A673 (cell line): ENCODE measurements at regions not wholly inside any gene's neighbourhood (a gene's known extent, or its start where the extent isn't known, plus 50 kb on each side); places are given as distances from the start of the nearest gene placed in this dataset.

Experiments used
- BruUV-seq: library from RNA; stranded (reverse); fragments of 400-500 nt; replicated peaks from 2 replicates; lab custom pipeline; 2021; lab: Mats Ljungman, UMichigan
- CTCF ChIA-PET: fragments of 300-600 bp; sonication (Branson Sonifier 250); formaldehyde crosslinking; loops from one replicate; lab custom pipeline; 2022; ENCODE audit warnings: antibody characterized with exemption; lab: Charles Lee
- POLR2A ChIA-PET: fragments of 300-600 bp; sonication (Branson Sonifier 250); formaldehyde crosslinking; loops from one replicate; lab custom pipeline; 2022; ENCODE audit warnings: antibody characterized with exemption; ENCODE audit not compliant: low non-redundant PET; lab: Charles Lee
- DNase-seq: peaks from one replicate; pipeline ENCODE4 v3.0.0-alpha.2; 2015; ENCODE audit warnings: low spot score
- H3K27ac ChIP-seq: fragments of 200-600 bp; sonication (generic); 2 replicates; pipeline ENCODE4 v1.5.1; 2016; ENCODE audit warnings: mixed run types, low read depth, mild to moderate bottlenecking, mixed read lengths, antibody characterized with exemption, low read length; ENCODE audit not compliant: poor library complexity, severe bottlenecking
- H3K27me3 ChIP-seq: fragments of 200-600 bp; sonication (generic); replicated peaks from 2 replicates; pipeline ENCODE4 v1.6.1; 2017; ENCODE audit warnings: mixed run types, low read depth, mild to moderate bottlenecking, mixed read lengths, antibody characterized with exemption, low read length; ENCODE audit not compliant: insufficient read depth, poor library complexity
- H3K36me3 ChIP-seq: fragments of 200-600 bp; sonication (generic); 2 replicates; pipeline ENCODE4 v1.6.1; 2016; ENCODE audit warnings: mixed run types, mild to moderate bottlenecking, mixed read lengths, antibody characterized with exemption, low read length; ENCODE audit not compliant: insufficient read depth, poor library complexity, severe bottlenecking
- H3K4me1 ChIP-seq: fragments of 200-600 bp; sonication (generic); 2 replicates; pipeline ENCODE4 v1.6.1; 2017; ENCODE audit warnings: mixed run types, mild to moderate bottlenecking, mixed read lengths, antibody characterized with exemption, low read length; ENCODE audit not compliant: insufficient read depth, poor library complexity, severe bottlenecking
- H3K4me3 ChIP-seq: fragments of 200-600 bp; sonication (generic); 2 replicates; pipeline ENCODE4 v1.5.1; 2016; ENCODE audit warnings: low read depth, mixed run types, mild to moderate bottlenecking, mixed read lengths, low read length; ENCODE audit not compliant: poor library complexity, severe bottlenecking
- H3K9me3 ChIP-seq: fragments of 200-600 bp; sonication (generic); 2 replicates; pipeline ENCODE4 v1.6.1; 2016; ENCODE audit warnings: mixed run types, low read depth, mild to moderate bottlenecking, mixed read lengths, antibody characterized with exemption, low read length; ENCODE audit not compliant: poor library complexity, severe bottlenecking
- EZH2 ChIP-seq: fragments of 200-600 bp; sonication (generic); IDR thresholded peaks from 2 replicates; pipeline ENCODE4 v1.6.1; 2017; ENCODE audit warnings: borderline replicate concordance, low read depth, mild to moderate bottlenecking, mixed read lengths, antibody characterized with exemption, low read length; ENCODE audit not compliant: poor library complexity, severe bottlenecking
- intact Hi-C: fragments of 100-400 bp; cut with micrococcal nuclease; formaldehyde crosslinking; loops from one replicate; pipeline ENCODE4 v1.10.0; 2022; ENCODE audit not compliant: unreplicated experiment
- TF ChIP-seq, protein P1 (sequence below): fragments of 300-800, 200-600 bp; sonication (generic); conservative IDR thresholded peaks from 2 replicates; pipeline ENCODE4 v1.5.1; 2017; ENCODE audit warnings: low read depth, mild to moderate bottlenecking, antibody characterized with exemption, low read length, moderate library complexity, mixed read lengths

DNA sequence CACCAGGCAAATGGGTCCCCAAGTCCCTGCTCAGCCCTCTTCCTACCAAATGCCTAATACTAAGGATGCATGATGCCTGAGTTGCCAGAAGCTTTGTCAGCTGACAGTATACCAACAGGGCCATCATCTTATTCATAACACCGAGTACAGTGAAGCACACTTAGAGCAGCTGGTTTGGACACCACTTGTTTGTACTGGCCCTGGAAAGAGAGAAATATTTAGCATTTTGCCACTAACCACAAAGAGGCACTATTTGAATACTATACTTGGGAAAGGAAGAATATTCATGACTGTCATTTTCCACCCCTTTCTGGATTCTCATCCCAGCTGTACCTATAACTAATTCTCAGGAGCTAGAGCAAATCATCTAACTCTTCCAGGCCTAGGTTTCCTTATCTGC, 364.4 kb upstream of the KIF2A start:
- Histone ChIP-seq H3K4me1 (no peaks in the 10 kb centered on the region), H3K27me3 (no peaks in the 10 kb centered on the region), H3K27ac (no peak overlapping the region), H3K4me3 (no peak overlapping the region), H3K36me3 (no peaks in the 10 kb centered on the region), H3K9me3 (no peaks in the 10 kb centered on the region)
- CTCF ChIA-PET = no interaction called here
- BruUV-seq = no TSS peak
- POLR2A ChIA-PET = interaction anchor here (0.7 kb wide), 1 partner anchor 1019 kb away, joined by 4 read pairs; no protein-coding TSS in a partner anchor
- intact Hi-C loops = loop anchor here (5.0 kb wide), 1 partner anchor 201 kb away; no protein-coding TSS in a partner anchor
- DNase-seq = no peak
- no peak for TF ChIP-seq EZH2
- TF ChIP-seq, protein P1, sequence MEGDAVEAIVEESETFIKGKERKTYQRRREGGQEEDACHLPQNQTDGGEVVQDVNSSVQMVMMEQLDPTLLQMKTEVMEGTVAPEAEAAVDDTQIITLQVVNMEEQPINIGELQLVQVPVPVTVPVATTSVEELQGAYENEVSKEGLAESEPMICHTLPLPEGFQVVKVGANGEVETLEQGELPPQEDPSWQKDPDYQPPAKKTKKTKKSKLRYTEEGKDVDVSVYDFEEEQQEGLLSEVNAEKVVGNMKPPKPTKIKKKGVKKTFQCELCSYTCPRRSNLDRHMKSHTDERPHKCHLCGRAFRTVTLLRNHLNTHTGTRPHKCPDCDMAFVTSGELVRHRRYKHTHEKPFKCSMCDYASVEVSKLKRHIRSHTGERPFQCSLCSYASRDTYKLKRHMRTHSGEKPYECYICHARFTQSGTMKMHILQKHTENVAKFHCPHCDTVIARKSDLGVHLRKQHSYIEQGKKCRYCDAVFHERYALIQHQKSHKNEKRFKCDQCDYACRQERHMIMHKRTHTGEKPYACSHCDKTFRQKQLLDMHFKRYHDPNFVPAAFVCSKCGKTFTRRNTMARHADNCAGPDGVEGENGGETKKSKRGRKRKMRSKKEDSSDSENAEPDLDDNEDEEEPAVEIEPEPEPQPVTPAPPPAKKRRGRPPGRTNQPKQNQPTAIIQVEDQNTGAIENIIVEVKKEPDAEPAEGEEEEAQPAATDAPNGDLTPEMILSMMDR = 0 out of 2 replicates have a peak, but pooled peaks have one; percentile 13

DNA sequence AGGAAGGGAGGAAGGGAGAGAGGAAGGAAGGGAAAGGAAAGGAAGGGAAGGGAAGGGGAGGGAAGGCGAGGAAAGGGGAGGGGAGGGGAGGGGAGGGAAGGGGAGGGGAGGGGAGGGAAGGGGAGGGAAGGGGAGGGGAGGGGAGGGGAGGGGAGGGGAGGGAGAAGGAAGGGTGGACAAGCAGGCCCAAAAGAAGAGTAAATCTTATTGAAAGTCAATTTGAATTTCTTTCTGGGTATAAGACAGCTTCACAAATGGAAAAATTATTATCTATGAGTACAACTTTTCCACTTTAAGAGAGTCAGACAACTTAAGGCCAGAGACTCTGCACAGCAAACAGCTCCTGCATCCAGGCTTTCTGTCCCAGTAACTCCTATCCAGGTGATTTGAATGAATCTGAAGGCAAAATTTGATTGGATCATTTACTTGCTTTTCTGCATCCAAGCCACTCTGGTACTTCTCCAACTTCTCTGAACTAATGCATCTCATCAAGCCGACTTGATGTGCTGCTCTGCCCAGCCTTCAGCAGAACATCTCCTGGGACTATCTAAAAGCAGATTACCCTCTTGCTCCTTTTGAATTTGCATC, 363.4 kb upstream of the KIF2A start:
- BruUV-seq = no TSS peak
- DNase-seq = no peak
- intact Hi-C loops = loop anchor here (5.0 kb wide), 1 partner anchor 200 kb away; no protein-coding TSS in a partner anchor
- Histone ChIP-seq H3K9me3 (no peaks in the 10 kb centered on the region), H3K4me3 (no peak overlapping the region), H3K27me3 (no peaks in the 10 kb centered on the region), H3K36me3 (no peaks in the 10 kb centered on the region), H3K4me1 (no peaks in the 10 kb centered on the region), H3K27ac (no peak overlapping the region)
- TF ChIP-seq, protein P1 = no peak
- TF ChIP-seq EZH2 = no peak
- ChIA-PET POLR2A (interaction anchor here (0.7 kb wide), 1 partner anchor 1018 kb away, joined by 4 read pairs; no protein-coding TSS in a partner anchor), CTCF (interaction anchor here (0.6 kb wide), 1 partner anchor 201 kb away, joined by 6 read pairs; no protein-coding TSS in a partner anchor)

DNA sequence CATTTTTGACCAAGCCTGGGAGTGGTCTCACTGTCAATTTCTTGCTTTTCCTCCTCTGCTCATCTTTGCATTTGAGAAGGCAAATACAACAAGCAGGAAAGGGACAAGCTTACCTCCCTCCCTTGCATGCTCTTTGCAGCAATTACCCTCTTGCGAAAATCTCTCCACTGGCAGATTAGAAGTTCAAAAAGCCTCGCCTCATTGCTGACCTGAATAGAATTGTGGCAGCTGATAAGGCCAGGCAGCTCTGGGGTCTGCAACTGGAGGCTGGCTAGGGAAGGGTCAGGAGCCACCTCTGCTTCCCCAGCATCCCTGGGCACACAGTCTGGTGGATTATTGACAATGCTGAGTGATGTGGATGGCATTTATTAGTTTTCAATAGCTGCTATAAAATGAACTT, 362.3 kb upstream of the KIF2A start:
- TF ChIP-seq, protein P1 = no peak
- no peak for TF ChIP-seq EZH2
- Histone ChIP-seq H3K4me1 (no peaks in the 10 kb centered on the region), H3K27me3 (no peaks in the 10 kb centered on the region), H3K27ac (no peak overlapping the region), H3K9me3 (no peaks in the 10 kb centered on the region), H3K4me3 (no peak overlapping the region), H3K36me3 (no peaks in the 10 kb centered on the region)
- intact Hi-C loops = loop anchor here (5.0 kb wide), 1 partner anchor 199 kb away; no protein-coding TSS in a partner anchor
- ChIA-PET POLR2A (no interaction called here), CTCF (no interaction called here)
- DNase-seq = no peak
- BruUV-seq = no TSS peak
